HG02759 (cell line): ENCODE measurements at regions not wholly inside any gene's neighbourhood (a gene's known extent, or its start where the extent isn't known, plus 50 kb on each side); places are given as distances from the start of the nearest gene placed in this dataset.
"Not testable (repeated sequence)": the region's sequence is repeated elsewhere in the genome, so short reads cannot be mapped to it uniquely, and the experiment has no call there.

ENCODE experiments used
- ATAC-seq: cut with Tn5 transposase; IDR thresholded peaks from one replicate; pipeline ENCODE4 v1.9.1; 2021; ENCODE audit warnings: mild to moderate bottlenecking, moderate library complexity; ENCODE audit not compliant: unreplicated experiment

DNA sequence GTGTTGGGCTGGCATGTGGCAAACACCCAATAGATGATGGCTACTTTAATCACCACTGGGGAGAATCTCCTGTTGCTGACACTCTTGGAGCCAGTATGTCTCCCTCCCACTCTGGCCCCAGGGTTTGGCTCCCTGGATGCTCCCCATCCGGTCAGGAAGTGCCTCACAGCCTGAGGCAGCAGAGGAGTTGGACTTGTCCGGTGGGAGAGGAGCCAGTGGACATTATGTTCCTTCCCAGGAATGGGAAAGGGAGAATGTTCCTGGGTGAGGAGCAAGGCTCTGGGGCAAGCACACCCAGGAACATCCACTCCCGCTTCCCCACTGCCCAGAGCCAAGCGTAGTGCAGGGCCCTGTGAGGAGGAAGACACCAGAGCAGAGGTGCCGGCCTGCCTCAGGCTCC lies 84.6 kb upstream of the NAV2 start:
- no peak for ATAC-seq

DNA sequence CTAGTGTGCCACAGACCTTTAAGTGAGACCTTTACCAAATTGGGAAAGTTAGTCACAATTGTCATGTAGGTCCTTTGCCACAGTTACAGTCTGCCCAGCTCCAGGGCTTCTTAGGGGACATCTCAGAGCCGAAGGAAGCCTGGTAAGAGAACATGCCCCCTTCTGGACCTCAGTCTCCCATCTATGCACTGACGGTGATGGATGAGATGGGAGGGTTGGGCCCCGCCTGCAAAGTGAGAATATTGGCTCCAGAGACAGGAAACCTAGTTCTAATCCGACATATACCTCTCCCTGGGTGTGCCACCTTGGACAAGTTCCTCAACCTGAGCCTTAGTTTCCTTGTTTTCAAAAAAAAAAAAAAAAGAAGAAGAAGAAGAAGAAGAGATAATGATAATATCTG lies 85.1 kb upstream of the NAV2 start:
- ATAC-seq: no peak

DNA sequence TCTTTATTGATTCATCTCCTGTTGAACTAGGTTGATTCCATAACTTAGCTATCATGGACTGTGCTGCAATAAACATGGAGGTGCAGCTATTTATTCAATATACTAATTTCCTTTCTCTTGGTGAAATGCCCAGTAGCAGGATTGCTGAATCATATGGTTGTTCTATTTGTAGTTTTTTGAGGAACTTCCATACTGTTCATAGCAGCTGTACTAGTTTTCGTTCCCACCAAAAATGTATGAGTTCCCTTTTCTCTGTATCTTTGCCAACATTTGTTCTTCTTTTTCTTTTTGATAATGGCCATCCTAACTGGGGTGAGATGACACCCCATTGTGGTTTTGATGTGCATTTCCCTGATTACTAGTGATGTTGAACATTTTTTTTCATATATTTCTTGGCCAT lies 87.2 kb upstream of the NAV2 start:
- no peak for ATAC-seq

DNA sequence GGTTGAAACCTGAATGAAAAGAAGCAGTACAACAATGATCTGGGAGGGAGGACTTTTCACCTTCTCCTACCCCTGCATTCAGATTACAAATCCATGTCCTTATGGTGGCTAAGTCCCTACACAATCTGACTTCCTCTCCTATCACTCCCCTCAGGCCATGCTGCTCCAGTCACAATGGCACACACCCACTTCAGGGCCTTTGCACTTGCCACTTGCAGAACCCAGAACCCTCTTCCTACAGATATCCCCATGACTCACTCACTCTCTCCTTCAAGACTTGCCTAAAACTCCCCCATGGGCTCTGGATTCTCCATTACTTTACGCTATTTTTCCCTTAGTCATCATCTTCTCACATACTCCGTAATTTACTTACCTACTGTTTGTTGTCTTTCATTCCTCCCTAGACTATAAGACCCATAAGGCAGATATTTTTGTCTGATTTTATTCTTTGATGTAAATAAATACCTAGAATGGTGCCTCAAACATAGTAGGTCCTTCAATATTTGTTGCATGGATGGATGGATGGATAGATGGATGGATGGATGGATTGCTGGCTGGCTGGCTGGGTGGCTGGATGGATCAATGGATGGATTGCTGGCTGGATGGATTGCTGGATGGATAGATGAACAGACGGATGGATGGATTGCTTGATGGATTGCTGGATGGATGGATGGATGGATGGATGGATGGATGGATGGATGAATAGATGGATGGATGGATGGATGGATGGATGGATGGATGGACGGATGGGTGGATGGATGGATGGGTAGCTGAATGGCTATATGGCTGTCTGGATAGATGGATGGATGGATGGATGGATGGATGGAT lies 94.7 kb upstream of the NAV2 start:
- ATAC-seq: no peak

DNA sequence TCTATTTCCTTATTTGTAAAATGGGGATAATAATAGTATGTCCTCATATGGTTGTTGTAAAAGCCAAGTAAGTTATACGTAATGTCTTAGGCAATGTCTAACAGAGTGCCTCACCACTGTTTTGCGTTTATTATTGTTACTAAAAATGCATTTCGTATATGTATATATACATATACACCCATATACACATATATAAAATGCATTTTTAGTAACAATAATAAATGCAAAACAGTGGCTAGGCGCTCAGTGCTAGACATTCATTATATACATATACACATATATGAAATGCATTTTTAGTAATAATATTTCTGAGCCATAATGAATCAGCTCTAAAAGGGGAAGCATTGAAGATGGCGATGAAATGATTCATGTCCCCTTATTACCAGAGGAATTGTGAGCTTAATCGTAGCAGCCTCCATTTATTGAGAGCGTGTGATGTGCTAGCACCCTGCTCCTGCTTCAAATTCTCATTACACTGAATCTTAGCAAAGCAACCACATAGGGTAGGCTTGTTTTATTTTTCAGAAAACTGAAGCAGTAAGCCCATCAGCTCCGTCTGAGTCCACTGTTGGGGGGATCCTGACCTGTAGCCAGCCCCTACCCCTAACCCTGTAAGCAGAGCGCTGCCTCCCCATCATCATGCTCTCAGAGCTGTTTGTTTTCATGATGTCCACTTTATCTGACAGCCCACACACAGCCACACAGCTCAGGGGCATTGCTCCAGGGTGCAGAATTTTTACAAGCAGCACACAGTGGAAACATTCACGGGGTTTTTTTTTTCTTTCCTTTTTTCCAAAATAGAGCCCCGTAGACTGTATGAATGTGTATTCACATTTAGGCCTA lies 97.1 kb upstream of the NAV2 start:
- ATAC-seq: no peak

DNA sequence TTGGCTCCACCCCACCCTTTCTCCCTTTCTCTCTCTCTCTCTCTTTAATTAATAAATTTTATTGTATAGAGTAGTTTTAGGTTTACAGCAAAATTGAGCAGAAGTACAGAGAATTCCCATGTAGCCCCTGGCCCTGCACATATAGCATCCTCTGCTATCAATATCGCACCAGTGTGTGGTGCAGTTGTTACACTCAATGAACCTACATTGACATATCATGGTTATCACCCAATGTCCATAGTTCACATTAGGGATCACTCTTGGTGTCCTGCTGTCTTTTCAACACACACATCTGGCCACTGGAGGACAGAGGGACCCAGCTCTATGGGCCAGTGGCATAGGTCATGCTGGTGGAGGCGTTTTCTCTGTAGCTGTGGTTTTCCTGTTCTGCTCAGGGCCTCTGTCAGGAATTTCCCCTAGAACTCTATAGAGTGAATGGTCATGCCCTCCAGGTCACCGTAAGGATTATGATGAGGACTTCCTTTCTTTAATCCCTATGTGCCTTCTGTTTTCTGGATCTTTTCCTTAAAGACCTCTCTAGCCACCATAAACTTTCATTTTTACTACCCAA lies 98.2 kb upstream of the NAV2 start:
- no peak for ATAC-seq

DNA sequence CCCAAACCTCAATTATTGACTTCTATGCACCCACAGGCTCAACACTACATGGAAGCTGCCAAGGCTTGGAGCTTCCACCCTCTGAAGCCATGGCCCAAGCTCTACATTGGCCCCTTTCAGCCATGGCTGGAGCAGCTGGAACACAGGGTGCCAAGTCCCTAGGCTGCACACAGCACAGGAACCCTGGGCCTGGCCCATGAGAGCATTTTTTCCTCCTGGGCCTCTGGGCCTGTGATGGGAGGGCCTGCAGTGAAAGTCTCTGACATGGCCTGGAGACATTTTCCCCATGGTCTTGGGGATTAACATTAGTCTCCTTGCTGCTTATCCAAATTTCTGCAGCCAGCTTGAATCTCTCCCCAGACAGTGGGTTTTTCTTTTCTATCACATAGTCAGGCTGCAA lies 100.6 kb upstream of the NAV2 start:
- not testable (repeated sequence) for ATAC-seq

DNA sequence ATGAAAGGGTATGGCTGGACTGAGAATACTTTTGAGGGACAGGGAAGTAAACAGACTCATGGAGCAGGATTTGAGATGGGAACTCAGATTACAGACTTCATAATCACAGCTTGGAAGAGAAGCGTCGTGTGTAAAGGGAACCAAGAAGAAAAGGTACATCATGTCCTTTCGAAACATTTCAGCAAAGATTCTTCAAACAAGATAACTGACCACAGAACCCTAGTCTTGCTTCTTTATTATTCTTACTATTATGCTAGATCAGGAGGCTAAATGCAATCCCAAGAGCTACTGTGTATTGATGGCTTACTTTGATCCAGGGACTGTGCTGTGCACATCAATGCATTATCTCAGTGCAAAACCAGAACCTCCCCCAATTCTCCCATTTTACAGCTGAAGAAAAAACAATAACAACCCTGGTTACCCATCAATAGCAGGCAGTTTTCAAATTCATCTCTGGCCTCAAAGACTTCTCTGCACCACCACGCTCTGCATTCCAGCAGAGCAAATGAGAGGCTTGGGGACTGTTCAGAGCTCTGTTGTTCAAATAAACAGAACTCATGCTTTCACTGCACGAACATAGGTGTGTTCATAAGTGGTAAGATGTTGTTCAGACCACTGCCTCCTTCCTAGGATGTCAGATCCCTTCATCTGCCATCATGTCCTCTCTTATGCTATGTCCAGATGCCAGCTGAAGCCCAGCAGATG lies 104.8 kb upstream of the NAV2 start:
- ATAC-seq: no peak

DNA sequence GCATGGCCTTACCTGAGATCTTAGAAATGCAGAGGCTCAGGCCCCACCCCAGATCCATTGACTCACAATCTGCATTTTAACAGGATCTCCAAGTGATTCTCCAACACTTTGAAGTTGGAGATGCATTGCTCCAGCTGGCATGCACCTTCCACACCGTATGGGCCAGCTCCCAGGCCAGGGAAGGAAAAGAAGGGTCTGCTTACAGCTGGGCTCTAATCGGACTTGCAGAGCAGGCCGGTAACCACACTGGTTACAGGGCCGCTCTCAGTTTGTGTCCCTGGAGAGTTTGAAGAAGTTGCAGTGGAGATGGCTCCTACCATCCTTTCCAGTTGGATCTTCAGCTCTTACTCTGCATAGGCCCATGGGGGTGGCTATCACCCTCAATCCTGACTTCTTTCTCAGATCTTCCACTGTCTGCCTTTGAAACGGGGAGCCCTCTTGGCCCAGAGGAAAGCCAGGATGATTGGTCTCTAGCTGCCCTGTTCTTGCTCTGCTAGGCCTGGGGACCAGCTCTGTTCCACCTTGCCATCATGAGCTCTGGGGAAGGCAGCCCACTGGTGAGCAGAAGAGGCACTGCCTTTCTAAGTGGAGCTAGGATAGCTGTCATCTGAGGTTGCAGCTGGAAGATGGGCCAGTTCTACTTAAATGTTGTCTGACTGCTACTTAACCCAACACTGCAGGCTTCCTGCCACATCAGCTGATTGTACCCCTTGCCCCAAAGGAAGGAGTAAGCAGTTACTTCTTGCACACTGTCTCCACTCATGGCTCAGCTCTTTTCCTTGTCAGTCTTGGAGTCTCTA lies 105.6 kb upstream of the NAV2 start:
- no peak for ATAC-seq

DNA sequence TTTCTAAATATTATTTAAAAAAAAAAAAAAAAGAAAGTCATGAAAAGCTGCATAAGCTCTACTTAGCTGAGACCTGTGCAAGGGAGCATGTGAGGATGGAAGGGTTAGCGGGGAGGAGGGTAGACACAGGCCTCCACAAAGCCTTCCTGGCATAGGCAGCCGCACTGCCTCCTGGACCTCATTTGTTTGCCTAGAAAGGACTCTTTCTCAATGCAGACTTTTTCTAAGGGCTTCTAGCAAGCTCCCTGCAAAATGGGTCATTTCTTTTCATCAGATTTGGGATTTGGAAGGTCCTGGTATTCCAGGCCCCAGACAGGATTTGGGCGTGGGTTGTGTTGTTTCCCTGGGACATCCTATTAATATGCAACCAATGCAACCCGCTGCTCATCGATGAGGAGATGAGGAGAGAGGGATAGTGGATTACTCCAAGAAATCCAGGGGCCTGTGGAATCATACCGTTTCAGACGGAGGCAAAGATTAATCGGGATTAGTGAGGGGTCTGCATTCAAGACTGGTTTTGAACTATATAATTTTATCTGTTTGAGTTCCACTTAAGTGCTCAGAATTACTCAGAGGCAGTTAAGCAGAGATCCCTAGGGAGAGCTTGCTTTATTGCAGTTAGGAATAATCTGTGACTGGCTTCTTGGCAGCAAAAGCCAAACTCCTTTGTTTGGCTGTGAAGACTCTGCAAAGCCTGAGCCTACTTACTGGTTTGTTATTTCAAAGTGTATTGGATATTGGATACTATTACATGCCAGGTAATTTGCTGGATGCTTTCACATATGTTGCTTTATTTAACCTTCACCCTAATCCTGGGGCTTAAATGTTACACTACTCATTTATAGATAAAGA lies 106.9 kb upstream of the NAV2 start:
- ATAC-seq: no peak

DNA sequence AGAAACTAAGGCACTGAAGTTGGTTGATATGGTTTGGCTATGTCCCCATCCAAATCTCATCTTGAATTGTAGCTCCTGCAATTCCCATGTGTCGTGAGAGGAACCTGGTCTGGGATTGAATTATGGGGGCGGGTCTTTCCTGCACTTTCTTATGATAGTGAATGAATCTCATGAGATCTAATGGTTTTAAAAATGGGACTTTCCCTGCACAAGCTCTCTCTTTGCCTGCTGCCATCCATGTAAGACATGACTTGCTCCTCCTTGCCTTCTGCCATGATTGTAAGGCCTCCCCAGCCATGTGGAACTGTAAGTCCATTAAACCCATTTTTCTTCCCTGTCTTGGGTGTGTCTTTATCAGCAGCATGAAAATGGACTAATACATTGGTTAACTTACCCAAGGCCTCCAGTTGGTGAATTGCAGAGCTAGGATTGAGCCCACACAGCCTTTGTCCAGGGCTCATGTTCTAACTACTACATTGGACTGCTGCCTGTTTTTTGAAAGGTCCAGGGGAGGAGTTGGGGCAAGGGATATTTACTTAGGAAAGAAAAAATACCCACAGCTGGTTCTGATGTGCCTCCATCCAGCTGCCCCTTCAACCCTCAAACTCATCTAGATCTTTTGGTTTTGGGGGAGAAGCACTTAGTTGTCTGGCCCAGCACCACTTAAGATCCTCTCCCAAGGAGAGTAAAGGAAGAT lies 107.8 kb upstream of the NAV2 start:
- no peak for ATAC-seq

DNA sequence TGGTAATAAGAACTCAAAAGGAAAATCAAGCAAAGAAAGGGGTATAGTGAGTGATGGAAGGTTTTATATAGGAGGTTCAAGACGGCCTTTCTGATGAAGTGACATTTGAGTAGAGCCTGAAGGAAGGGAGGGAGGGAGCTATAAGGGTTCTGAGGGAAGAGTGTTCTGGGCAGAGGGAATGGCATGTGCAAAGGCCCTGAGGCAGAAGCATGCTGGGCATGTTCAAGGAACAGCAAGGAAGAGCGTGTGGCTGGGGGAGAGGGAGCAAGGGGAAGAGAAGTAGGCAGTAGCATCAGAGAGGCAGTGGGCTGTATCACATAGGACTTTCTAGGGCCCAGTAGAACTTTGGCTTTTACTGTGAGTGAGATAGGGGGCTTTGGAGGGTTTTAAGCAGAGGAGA lies 108.9 kb upstream of the NAV2 start:
- no peak for ATAC-seq

DNA sequence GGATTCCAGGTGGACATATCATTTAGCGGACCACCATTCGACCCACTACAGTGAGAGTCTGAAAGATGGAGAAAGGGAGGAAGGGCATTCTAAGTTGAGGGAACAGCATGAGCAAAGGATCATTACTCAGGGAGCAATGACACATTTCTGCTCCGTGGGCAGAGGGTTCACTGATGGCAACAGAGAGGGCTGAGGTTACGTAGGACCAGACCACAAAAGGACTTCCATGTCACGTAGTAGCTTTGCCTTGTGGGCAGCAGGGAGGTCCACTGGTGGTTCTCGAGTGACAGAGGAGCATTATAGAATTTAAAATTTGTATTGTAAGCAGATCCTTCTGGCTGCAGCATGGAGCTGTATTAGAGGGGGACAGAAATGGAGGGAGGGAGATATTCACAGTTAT lies 109.7 kb upstream of the NAV2 start:
- ATAC-seq: no peak

DNA sequence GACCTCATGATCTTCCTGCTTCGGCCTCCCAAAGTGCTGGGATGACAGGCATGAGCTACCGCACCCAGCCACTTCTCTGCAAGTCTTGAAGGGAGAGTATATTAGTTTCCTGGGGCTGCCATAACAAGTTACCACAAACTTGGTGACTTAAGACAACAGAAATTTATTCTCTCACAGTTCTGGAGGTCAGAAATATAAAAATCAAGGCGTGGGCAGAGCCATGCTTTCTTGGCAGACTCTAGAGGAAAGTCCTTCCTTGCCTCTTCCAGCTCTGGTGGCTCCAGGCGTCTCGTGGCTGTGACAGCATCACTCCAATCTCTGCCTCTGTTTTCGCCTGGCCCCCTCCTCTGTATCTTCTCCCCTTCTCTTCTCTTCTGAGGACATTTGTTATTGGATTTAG lies 110.2 kb upstream of the NAV2 start:
- no peak for ATAC-seq

DNA sequence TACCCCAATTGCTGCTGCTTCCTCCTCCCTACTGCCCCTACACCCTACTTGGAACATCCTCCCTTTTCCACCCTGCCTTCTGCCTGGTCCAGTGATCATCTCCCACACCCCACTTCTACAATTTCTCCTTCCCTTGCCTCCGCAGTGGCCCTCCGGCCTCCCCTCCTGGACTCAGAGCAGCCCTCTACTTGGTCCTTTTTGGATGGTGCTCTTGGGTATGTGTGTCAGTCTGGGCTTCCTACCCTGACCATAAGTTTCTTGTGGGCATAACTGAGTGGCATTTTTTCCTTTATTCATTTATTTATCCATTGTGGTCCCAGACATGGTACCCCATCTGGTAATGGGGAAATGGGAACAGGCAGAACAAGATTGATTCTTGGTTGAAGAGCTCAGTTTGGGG lies 111.4 kb upstream of the NAV2 start:
- ATAC-seq: no peak

DNA sequence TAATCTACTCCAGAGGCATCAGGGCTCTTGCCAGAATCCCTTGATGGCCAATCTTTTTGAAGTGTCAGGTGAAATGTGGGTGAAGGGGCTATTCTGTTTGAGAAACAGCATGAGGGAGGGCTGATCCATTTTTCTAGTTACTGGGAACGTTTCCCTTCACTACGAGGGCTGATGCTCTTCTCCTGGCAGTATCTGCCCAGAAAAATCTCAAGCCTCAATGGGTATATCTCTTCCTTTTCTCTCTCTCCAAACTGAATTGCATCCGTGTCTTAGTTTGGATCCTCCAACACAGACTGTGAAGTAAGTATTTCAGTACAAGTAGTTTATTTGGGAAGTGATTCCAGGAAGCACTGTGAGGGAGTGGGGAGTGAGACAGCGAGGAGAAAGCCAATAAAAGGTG lies 113.0 kb upstream of the NAV2 start:
- ATAC-seq: no peak

DNA sequence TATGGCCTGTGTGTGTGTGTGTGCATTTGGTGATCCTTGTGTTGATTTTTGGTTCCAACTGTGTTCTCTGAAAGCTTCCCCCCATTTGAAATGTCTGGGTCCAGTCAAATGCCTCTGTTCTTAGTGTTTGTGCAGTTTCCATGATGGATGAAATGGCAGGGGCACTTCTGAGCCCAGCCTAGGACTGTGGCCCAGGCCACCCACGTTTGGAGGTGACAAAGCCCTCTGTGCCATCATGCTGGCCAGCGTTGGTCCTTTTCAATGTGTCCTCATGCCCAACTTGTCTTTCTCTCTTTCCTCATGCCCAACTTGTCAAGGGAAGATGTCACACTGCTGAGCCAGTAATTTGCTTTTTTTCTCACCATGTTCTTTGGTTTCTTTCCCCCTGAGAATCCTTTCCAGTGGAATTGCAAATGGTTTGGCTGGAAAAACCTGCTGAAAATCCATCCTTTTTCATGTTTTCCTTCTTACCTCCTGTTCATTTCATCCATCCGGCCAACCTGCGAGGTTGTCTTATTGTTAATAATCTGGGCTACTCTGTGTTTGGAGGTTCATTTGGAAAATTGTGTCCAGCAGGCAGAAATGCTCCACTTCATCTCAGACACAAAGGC lies 113.7 kb upstream of the NAV2 start:
- ATAC-seq: no peak

DNA sequence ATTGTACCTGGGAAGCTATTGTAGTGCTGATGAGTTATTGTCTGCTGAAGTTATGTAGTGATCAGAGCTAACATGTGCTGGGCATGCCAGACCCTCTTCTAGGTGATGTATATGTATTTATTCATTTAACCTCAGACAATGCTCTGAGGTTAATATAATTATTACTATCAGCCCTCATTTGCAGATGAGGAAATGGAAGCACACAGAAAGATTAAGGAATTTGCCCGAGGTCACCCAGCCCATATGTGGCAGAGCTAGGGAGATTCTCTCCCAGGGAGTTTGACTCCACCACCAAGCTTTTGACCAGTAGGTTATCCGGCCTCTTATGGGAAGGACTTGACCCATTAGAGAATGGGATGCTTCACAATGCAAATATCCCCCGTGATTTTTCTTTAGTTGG lies 114.2 kb upstream of the NAV2 start:
- no peak for ATAC-seq

DNA sequence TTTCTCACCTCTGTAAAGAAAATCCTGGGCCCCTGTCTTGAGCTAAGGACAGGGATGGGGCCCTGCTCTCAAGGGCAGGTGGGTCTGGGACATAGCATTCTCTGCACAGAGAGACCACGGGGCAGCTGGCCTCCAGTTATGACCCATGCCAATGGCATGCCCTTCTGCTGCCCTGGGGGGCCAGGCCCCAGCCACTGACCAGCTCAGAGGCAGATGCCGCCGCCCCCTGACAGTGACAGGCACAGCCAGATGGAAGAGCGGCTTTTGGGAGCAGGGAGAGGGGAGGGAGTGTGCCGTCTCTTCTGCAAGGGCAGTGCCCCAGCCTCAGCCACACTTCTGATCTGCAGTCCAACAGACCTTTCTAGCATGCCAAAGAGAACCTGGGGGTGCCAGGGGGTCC lies 114.8 kb upstream of the NAV2 start:
- no peak for ATAC-seq
